ENCODE measurements at regions not wholly inside any gene's neighbourhood (a gene's known extent, or its start where the extent isn't known, plus 50 kb on each side); places are given as distances from the start of the nearest gene placed in this dataset.

DNA sequence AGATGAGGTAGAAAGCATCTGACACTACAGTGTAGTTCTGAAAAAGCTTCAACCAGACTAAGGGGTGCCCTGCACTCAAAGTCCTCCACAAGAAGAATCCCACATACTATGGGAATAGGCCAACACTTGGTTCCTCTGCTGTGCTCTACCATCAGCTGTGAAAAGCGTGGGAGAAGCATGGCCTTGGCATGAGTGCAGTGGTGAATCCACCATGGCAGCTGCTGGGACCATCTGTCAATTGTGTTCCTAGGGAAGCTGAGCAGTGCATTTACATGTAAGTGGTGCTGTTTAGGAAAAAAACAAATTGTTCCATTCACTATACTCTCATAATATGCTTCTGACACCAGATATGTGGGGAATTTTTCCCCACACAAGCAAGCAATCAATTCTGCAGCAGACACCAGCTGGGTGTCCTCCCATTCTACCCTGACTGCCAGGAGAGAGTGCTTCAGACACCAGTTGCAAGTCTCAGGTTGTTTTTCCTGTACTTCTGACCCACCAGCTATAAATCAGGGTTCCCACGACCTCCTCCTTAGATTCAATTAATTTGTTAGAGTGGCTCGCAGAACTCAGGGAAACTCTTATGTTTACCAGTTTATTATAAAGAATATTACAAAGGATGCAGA lies 230.8 kb upstream of the CHRM3 start:
- no peak for DNase-seq (ENCODE audit: low read depth in 2 of 2)
- no peak overlapping the region for H3K4me3 ChIP-seq (replicated peaks in 1 of 2; ENCODE audit: low read depth in 2 of 2, low read length in 2 of 2)
- TF ChIP-seq, protein P1, sequence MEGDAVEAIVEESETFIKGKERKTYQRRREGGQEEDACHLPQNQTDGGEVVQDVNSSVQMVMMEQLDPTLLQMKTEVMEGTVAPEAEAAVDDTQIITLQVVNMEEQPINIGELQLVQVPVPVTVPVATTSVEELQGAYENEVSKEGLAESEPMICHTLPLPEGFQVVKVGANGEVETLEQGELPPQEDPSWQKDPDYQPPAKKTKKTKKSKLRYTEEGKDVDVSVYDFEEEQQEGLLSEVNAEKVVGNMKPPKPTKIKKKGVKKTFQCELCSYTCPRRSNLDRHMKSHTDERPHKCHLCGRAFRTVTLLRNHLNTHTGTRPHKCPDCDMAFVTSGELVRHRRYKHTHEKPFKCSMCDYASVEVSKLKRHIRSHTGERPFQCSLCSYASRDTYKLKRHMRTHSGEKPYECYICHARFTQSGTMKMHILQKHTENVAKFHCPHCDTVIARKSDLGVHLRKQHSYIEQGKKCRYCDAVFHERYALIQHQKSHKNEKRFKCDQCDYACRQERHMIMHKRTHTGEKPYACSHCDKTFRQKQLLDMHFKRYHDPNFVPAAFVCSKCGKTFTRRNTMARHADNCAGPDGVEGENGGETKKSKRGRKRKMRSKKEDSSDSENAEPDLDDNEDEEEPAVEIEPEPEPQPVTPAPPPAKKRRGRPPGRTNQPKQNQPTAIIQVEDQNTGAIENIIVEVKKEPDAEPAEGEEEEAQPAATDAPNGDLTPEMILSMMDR (IDR thresholded peaks at IDR 0.05; ENCODE audit: low read depth, low read length) = no peak

DNA sequence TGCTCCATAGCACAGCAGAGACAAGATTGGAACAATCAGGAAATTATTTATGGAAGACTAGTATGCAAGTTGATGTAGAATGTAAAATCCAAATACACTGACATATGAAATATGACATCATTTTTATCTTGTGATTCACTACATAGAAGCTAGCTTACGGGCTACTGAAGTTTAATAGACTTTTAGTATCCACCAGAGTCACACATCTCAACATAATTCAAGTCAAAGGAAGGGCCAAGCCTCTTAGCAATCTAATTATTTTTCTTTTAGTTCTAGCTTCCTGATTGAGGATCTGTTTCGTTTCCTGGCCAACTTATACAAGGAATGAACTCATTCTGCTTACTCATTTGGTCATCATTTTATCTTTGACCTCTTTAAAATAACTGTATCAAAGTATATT lies 234.4 kb upstream of the CHRM3 start:
- TF ChIP-seq, protein P1 (IDR thresholded peaks at IDR 0.05; ENCODE audit: low read depth, low read length) = no peak
- H3K4me3 ChIP-seq (replicated peaks in 1 of 2; ENCODE audit: low read depth in 2 of 2, low read length in 2 of 2) = no peak overlapping the region
- DNase-seq (ENCODE audit: low read depth in 2 of 2) = no peak

DNA sequence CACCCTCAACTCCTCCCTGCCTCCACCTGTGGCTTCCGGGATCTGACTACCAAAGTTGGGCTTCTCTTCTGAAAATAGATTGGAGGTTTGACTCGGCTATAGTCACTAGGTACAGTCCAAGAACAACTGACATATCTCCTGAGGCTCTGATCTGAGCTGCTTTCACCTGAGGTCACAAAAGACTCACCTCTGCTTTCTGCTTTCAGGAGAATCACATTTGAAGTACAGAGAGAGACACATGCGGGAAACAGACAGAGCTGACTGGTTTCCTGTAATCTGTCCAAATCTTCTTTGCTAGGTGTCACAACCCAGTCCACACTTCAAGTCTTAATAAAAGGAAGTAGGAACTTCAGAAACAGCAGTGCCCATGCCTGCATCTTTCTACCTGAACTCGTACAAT lies 245.4 kb upstream of the CHRM3 start:
- TF ChIP-seq, protein P1 (IDR thresholded peaks at IDR 0.05; ENCODE audit: low read depth, low read length) = no peak

DNA sequence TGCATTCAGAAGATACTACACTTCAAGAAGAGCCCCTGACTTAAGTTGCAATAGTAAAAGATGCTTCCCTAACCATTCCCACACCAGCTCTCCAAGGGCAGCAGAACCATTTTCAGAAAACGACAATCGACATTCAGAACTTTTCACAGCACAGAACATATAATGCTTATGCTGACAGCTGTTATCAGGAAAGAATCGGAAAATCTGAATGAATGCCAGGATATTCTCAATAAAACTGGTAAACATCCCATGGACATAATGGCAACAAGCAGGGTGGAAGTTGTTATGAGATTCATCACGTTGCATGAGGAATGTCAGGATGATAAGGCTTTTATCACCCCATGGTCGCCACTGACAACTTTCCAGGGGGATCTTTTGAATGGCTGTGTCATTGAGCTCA lies 246.6 kb upstream of the CHRM3 start:
- no peak overlapping the region for H3K4me3 ChIP-seq (replicated peaks in 1 of 2; ENCODE audit: low read depth in 2 of 2, low read length in 2 of 2)
- TF ChIP-seq, protein P1 (IDR thresholded peaks at IDR 0.05; ENCODE audit: low read depth, low read length) = no peak
- no peak for DNase-seq (ENCODE audit: low read depth in 2 of 2)

More for the DNA sequence above, 245.4 kb upstream of the CHRM3 start:
- no peak for DNase-seq (ENCODE audit: low read depth in 2 of 2)
- no peak overlapping the region for H3K4me3 ChIP-seq (replicated peaks in 1 of 2; ENCODE audit: low read depth in 2 of 2, low read length in 2 of 2)

DNA sequence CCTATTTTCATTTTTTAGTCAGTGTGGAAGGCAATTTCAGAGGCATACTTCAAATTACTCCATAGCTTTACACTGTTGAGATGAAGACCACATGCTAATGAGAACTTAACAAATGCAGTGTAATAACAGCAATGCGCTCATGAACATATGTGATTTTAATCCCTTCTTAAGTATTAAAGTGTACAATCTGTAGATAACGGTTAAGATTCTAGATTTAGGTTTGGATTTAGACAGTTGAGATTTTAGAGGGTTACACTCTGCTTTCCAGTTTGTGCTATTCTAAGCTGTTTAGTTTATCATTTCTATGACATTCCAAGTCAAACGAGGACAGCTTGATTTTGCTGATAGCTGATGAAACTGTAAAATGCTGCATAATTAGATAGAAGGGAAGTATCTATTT lies 257.8 kb upstream of the CHRM3 start:
- no peak for DNase-seq (ENCODE audit: low read depth in 2 of 2)

DNA sequence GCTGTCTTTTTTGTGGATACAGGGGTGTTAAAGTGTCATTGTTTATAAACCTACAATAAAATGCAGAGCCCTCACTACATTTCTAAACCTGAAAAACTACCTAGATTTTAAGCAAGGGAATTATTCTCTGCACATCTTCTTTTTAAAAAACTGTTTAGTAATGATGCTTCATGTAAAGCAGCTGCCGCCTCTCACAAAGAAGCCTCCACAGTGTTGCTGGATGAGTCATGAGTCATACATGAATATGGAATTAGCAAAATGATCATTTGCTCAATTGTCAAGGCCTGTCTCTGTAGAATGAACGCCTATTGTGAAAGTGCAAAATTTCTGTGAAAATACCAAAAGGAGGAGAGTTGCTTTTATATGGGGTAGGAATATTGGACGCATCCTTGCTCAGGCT lies 259.5 kb upstream of the CHRM3 start:
- DNase-seq (ENCODE audit: low read depth in 2 of 2) = no peak
- TF ChIP-seq, protein P1 (IDR thresholded peaks at IDR 0.05; ENCODE audit: low read depth, low read length) = no peak
- H3K4me3 ChIP-seq (replicated peaks in 1 of 2; ENCODE audit: low read depth in 2 of 2, low read length in 2 of 2) = no peak overlapping the region

More for the DNA sequence above, 257.8 kb upstream of the CHRM3 start:
- TF ChIP-seq, protein P1 (IDR thresholded peaks at IDR 0.05; ENCODE audit: low read depth, low read length) = no peak
- H3K4me3 ChIP-seq (replicated peaks in 1 of 2; ENCODE audit: low read depth in 2 of 2, low read length in 2 of 2) = no peak overlapping the region

DNA sequence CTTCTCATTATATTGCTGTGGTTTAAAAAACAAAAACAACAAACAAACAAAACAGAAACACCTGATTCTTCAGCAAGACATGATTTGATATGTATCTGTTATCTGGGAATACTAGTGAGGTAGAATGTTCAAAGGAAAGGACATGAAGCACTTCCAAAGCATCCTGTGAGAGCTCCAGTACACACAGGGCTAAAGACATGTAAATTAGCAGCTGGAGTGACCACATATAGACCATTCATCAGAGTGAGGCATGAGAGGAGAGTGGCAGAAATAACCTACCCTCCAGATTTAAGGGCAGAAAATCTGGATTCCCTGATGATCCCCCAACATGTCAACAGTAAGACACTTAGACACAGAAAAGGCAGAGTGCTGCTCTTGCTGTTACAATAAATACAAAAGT lies 260.5 kb upstream of the CHRM3 start:
- TF ChIP-seq, protein P1 (IDR thresholded peaks at IDR 0.05; ENCODE audit: low read depth, low read length) = no peak
- H3K4me3 ChIP-seq (replicated peaks in 1 of 2; ENCODE audit: low read depth in 2 of 2, low read length in 2 of 2) = no peak overlapping the region
- DNase-seq (ENCODE audit: low read depth in 2 of 2) = no peak

All from cardiac fibroblast (primary cell).